Kidney (tissue), 13 donors: ENCODE measurements at regions not wholly inside any gene's neighbourhood (a gene's known extent, or its start where the extent isn't known, plus 50 kb on each side); places are given as distances from the start of the nearest gene placed in this dataset.
"Not testable (repeated sequence)": the region's sequence is repeated elsewhere in the genome, so short reads cannot be mapped to it uniquely, and the experiment has no call there.

Source experiments
- DNase-seq, 5 donors: peaks; one replicate each; pipeline ENCODE4 v3.0.0-alpha.2; 2013 to 2020
- FAIRE-seq: peaks from 2 replicates; lab custom pipeline; 2012; peaks lifted over from hg19 to GRCh38; lab: Jason Lieb, UNC
- H3K27ac ChIP-seq, 2 donors: one replicate each; pipeline ENCODE4 v1.7.0; 2013; ENCODE audit warnings: low read depth in 2 of 2, low read length in 2 of 2, inconsistent platforms in 1 of 2
- H3K27me3 ChIP-seq: one replicate; pipeline ENCODE4 v1.7.1; 2013; ENCODE audit warnings: low read length, inconsistent platforms; ENCODE audit not compliant: control insufficient read depth, insufficient read depth
- H3K36me3 ChIP-seq, 3 donors: one replicate each; pipeline versions ENCODE4 v1.7.0 to v1.7.1; 2013; ENCODE audit warnings: low read length in 3 of 3, control low read depth in 1 of 3, inconsistent platforms in 1 of 3; ENCODE audit not compliant: insufficient read depth in 3 of 3, control insufficient read depth in 2 of 3
- H3K4me1 ChIP-seq, 3 donors: one replicate each; pipeline versions ENCODE4 v1.7.0 to v1.7.1; 2013; ENCODE audit warnings: low read length in 3 of 3, inconsistent platforms in 1 of 3, low read depth in 1 of 3; ENCODE audit not compliant: control insufficient read depth in 2 of 3, insufficient read depth in 2 of 3
- H3K4me3 ChIP-seq, 3 donors: one replicate each; pipeline versions ENCODE4 v1.7.0 to v1.8.1; 2013; ENCODE audit warnings: low read length in 3 of 3, control low read depth in 1 of 3, inconsistent platforms in 1 of 3
- H3K9ac ChIP-seq, 3 donors: one replicate each; pipeline versions ENCODE4 v1.7.0 to v1.7.1; 2013; ENCODE audit warnings: low read length in 3 of 3, control low read depth in 1 of 3, inconsistent platforms in 1 of 3
- H3K9me3 ChIP-seq, 3 donors: one replicate each; pipeline versions ENCODE4 v1.7.0 to v1.7.1; 2013; ENCODE audit warnings: low read length in 3 of 3, control low read depth in 1 of 3, inconsistent platforms in 1 of 3; ENCODE audit not compliant: control insufficient read depth in 2 of 3, insufficient read depth in 1 of 3
- intact Hi-C: fragments of 100-400 bp; cut with DNase I; formaldehyde crosslinking; loops from one replicate; pipeline ENCODE4 v1.11.1; 2022
- TF ChIP-seq, protein P1 (sequence below): IDR thresholded peaks from 3 replicates; pipeline ENCODE4 v1.5.1; 2012; ENCODE audit warnings: mild to moderate bottlenecking, moderate library complexity, borderline replicate concordance; ENCODE audit not compliant: insufficient read depth; ENCODE audit errors: extremely low read depth
- donor health status: control.
- donor health status: control.
- donor health status: control.
- donor health status: control.
- donor health status: control.
- donor health status: DM: yes; HTN: yes; CAD: no.
- donor health status: Normal renal cell carcinoma (clear cell type).

DNA sequence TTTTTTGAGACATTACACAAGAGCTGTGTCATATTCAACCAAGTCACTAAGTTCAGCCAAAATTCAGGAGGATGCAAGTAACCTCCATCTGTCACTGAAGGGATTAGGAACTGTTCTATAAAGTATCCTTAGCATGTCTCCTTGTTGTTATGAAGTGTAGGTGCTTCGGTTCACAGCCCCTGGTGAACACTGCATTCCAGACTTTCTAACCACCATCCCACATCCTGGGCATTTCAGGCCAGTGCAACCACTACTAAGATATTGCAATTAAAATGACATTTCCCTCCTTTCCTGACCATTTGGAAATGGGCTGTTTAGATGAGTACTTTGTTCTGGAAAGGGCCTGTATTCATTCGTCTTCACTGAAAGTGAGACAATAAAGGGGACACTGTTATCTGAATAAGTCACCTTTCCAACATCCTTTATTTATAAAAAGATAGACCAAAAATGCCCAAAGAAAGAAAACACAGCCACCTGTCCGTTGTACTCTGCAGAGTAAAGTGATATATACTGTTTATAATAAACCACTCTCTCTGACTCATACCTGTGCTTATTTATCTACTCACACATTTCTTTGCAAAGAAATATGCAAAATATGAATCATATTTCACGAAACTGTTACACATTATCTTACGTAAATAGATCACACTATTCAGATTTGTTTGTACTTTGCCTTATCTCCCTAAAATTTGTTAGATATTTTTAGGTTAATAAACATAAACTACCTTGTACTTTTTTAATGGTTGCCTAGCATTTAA lies 861.9 kb downstream of the CDH18 start:
- DNase-seq = no peak
- intact Hi-C loops = no loop called here

DNA sequence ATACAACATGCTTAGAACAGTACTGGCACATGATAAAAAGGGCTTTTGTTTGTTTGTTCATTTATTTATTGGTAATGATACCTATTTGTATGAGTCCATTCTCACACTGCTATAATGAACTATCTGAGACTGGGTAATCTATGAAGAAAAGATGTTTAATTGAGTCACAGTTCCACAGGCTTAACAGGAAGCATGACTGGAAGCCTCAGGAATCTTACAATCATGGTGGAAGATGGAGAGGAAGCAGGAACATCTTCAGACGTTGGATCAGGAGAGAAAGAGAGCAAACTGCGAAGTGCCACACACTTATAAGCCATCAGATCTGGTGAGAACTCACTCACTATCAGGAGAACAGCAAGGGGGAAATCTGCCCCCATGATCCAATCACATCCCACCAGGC lies 847.7 kb downstream of the CDH18 start:
- DNase-seq (no peak), FAIRE-seq (no peak)
- Histone ChIP-seq H3K36me3 (no peaks in the 10 kb centered on the region), H3K9ac (no peak overlapping the region), H3K4me3 (no peak overlapping the region), H3K9me3 (no peaks in the 10 kb centered on the region), H3K4me1 (no peaks in the 10 kb centered on the region), H3K27ac (no peak overlapping the region), H3K27me3 (no peaks in the 10 kb centered on the region)
- intact Hi-C loops = no loop called here
- TF ChIP-seq, protein P1, sequence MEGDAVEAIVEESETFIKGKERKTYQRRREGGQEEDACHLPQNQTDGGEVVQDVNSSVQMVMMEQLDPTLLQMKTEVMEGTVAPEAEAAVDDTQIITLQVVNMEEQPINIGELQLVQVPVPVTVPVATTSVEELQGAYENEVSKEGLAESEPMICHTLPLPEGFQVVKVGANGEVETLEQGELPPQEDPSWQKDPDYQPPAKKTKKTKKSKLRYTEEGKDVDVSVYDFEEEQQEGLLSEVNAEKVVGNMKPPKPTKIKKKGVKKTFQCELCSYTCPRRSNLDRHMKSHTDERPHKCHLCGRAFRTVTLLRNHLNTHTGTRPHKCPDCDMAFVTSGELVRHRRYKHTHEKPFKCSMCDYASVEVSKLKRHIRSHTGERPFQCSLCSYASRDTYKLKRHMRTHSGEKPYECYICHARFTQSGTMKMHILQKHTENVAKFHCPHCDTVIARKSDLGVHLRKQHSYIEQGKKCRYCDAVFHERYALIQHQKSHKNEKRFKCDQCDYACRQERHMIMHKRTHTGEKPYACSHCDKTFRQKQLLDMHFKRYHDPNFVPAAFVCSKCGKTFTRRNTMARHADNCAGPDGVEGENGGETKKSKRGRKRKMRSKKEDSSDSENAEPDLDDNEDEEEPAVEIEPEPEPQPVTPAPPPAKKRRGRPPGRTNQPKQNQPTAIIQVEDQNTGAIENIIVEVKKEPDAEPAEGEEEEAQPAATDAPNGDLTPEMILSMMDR = no peak

More for the DNA sequence above, 861.9 kb downstream of the CDH18 start:
- H3K27me3 ChIP-seq = no peaks in the 10 kb centered on the region
- no peaks in the 10 kb centered on the region for H3K4me1 ChIP-seq
- no peak overlapping the region for H3K4me3 ChIP-seq
- H3K27ac ChIP-seq = no peak overlapping the region
- H3K9me3 ChIP-seq = no peaks in the 10 kb centered on the region
- FAIRE-seq = no peak
- H3K9ac ChIP-seq = no peak overlapping the region
- TF ChIP-seq, protein P1 = no peak
- no peaks in the 10 kb centered on the region for H3K36me3 ChIP-seq

DNA sequence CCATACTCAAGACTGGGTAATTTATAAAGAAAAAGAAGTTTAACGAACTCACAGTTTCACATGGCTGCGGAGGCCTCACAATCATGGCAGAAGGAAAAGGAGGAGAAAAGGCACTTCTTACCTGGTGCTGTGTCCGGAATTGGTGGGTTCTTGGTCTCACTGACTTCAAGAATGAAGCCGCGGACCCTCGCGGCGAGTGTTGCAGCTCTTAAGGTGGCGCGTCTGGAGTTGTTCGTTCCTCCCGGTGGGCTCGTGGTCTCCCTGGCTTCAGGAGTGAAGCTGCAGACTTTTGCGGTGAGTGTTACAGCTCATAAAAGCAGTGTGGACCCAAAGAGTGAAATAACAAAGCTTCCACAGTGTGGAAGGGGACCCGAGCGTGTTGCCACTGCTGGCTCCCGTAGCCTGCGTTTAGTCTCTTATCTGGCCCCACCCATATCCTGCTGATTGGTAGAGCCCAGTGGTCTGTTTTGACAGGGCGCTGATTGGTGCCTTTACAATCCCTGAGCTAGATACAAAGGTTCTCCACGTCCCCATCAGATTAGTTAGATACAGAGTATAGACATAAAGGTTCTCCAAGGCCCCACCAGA lies 846.0 kb downstream of the CDH18 start:
- H3K9me3 ChIP-seq, H3K27ac ChIP-seq, FAIRE-seq, H3K9ac ChIP-seq, intact Hi-C loops, H3K27me3 ChIP-seq, H3K36me3 ChIP-seq, H3K4me1 ChIP-seq, H3K4me3 ChIP-seq: not testable (repeated sequence)
- peak in 1 of 5 donors; percentile 23 for DNase-seq

DNA sequence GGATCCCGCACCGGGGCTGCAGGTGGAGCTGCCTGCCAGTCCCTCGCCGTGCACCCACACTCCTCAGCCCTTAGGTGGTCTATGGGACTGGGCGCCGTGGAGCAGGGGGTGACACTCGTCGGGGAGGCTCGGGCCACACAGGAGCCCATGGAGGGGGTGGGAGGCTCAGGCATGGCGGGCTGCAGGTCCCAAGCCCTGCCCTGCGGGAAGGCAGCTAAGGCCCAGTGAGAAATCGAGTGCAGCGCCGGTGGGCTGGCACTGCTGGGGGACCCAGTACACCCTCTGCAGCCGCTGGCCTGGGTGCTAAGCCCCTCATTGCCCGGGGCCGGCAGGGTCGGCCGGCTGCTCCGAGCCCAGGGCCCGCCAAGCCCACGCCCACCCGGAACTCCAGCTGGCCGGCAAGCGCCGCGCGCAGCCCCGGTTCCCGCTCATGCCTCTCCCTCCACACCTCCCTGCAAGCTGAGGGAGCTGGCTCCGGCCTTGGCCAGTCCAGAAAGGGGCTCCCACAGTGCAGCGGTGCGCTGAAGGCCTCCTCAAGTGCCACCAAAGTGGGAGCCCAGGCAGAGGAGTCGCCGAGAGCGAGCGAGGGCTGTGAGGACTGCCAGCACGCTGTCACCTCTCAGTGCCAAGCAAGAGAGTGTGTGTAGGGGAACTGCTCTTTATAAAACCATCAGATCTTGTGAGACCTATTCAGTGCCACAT lies 845.1 kb downstream of the CDH18 start:
- H3K27ac ChIP-seq, H3K9me3 ChIP-seq, intact Hi-C loops, FAIRE-seq, H3K4me1 ChIP-seq, H3K27me3 ChIP-seq, H3K9ac ChIP-seq, H3K36me3 ChIP-seq, H3K4me3 ChIP-seq: not testable (repeated sequence)
- DNase-seq = peak in 1 of 5 donors; percentile 40
